ENCODE measurements at regions not wholly inside any gene's neighbourhood (a gene's known extent, or its start where the extent isn't known, plus 50 kb on each side); places are given as distances from the start of the nearest gene placed in this dataset.

- no peak for TF ChIP-seq CTCF (IDR thresholded peaks at IDR 0.05; ENCODE audit: low read depth, low read length)
- DNase-seq (ENCODE audit: low read depth in 2 of 2): no peak
- H3K4me3 ChIP-seq (replicated peaks in 1 of 2; ENCODE audit: low read depth in 2 of 2, low read length in 2 of 2): no peak overlapping the region
These were observed 182.9 kb upstream of the RGMA start for GRCh38 chr15:93271871-93272270.

GRCh38 chr15:93270937-93271467 lies 182.0 kb upstream of the RGMA start:
- no peak for DNase-seq (ENCODE audit: low read depth in 2 of 2)
- TF ChIP-seq CTCF (IDR thresholded peaks at IDR 0.05; ENCODE audit: low read depth, low read length): no peak
- H3K4me3 ChIP-seq (replicated peaks in 1 of 2; ENCODE audit: low read depth in 2 of 2, low read length in 2 of 2): no peak overlapping the region

- TF ChIP-seq CTCF (IDR thresholded peaks at IDR 0.05; ENCODE audit: low read depth, low read length): no peak
- no peak for DNase-seq (ENCODE audit: low read depth in 2 of 2)
- H3K4me3 ChIP-seq (replicated peaks in 1 of 2; ENCODE audit: low read depth in 2 of 2, low read length in 2 of 2): no peak overlapping the region
These were observed 179.1 kb upstream of the RGMA start for GRCh38 chr15:93268066-93268465.

DNA sequence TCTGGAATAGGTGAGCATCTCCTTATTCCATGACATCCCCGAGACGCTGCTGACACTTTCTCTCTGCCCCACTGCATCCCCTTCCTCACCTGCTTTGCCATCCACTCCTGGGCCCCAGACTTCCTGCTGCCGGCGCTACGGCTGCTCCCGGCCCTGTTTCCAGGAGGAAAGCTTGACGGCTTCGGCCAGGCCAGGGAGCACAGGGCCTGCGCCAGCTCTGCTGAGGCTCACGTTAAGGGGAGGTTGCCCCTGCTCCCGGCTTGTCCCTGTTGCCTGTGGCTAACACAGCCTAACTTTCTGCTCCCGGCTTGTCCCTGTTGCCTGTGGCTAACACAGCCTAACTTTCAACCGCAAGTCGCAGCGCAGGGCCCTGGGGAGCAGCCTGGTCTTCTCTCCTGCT lies 177.3 kb upstream of the RGMA start:
- no peak for DNase-seq (ENCODE audit: low read depth in 2 of 2)
- TF ChIP-seq CTCF (IDR thresholded peaks at IDR 0.05; ENCODE audit: low read depth, low read length): no peak
- no peak overlapping the region for H3K4me3 ChIP-seq (replicated peaks in 1 of 2; ENCODE audit: low read depth in 2 of 2, low read length in 2 of 2)

GRCh38 chr15:93265111-93265556 lies 176.1 kb upstream of the RGMA start:
- no peak overlapping the region for H3K4me3 ChIP-seq (replicated peaks in 1 of 2; ENCODE audit: low read depth in 2 of 2, low read length in 2 of 2)
- TF ChIP-seq CTCF (IDR thresholded peaks at IDR 0.05; ENCODE audit: low read depth, low read length): no peak
- no peak for DNase-seq (ENCODE audit: low read depth in 2 of 2)

DNA sequence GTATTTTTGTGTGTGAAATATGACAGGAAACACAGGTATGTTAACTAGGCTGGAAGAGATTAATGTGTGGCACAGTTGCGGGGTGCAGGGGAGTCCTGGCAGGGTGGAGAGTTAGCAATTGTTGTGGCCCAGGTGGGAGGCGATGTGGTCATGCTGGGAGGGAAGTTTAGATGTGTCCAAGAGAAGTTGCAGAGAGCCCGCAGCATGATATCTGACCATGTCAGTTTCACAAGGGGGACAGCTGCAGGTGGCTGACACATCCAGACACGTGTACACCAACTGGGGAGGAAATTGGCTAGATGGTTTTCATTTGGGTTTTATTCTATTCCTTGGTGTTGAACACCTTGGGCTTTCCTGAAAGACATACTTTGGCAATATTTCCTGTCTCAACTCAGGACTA lies 172.8 kb upstream of the RGMA start:
- no peak for TF ChIP-seq CTCF (IDR thresholded peaks at IDR 0.05; ENCODE audit: low read depth, low read length)
- no peak for DNase-seq (ENCODE audit: low read depth in 2 of 2)
- H3K4me3 ChIP-seq (replicated peaks in 1 of 2; ENCODE audit: low read depth in 2 of 2, low read length in 2 of 2): no peak overlapping the region

- H3K4me3 ChIP-seq (replicated peaks in 1 of 2; ENCODE audit: low read depth in 2 of 2, low read length in 2 of 2): no peak overlapping the region
- DNase-seq (ENCODE audit: low read depth in 2 of 2): no peak
- no peak for TF ChIP-seq CTCF (IDR thresholded peaks at IDR 0.05; ENCODE audit: low read depth, low read length)
These were observed 168.9 kb upstream of the RGMA start for GRCh38 chr15:93257920-93258319.

Measured in cardiac fibroblast (primary cell).